H1 (cell line): ENCODE measurements at regions not wholly inside any gene's neighbourhood (a gene's known extent, or its start where the extent isn't known, plus 50 kb on each side); places are given as distances from the start of the nearest gene placed in this dataset.

Experiments used
- CTCF ChIA-PET: fragments of 300-600 bp; sonication (Branson Sonifier 250); formaldehyde crosslinking; loops from one replicate; lab custom pipeline; 2021; ENCODE audit not compliant: partially characterized antibody; lab: Charles Lee
- POLR2A ChIA-PET: fragments of 300-600 bp; sonication (Branson Sonifier 250); formaldehyde crosslinking; loops from one replicate; lab custom pipeline; 2021; ENCODE audit warnings: inconsistent platforms; ENCODE audit not compliant: partially characterized antibody; lab: Charles Lee
- DNase-seq, 2 experiments: peaks; one replicate each; pipeline versions ENCODE4 v3.0.0 to v3.0.0-alpha.2; 2010 to 2022; ENCODE audit warnings: low spot score in 2 of 2, low read depth in 1 of 2, mixed read lengths in 1 of 2
- FAIRE-seq: peaks from 2 replicates; lab custom pipeline; 2011; peaks lifted over from hg19 to GRCh38; lab: Jason Lieb, UNC
- H2AFZ ChIP-seq: 2 replicates; pipeline ENCODE4 v1.8.1; 2012; ENCODE audit warnings: low read length, inconsistent platforms
- H2AK5ac ChIP-seq: 2 replicates; pipeline ENCODE4 v1.6.1; 2013; ENCODE audit warnings: low read depth, low read length
- H2BK120ac ChIP-seq: replicated peaks from 2 replicates; pipeline ENCODE3; 2013; ENCODE audit warnings: low read depth, low read length, inconsistent platforms
- H2BK12ac ChIP-seq: 2 replicates; pipeline ENCODE4 v1.6.1; 2013; ENCODE audit warnings: low read depth, low read length
- H2BK15ac ChIP-seq: 2 replicates; pipeline ENCODE4 v1.6.1; 2013; ENCODE audit warnings: low read length
- H2BK20ac ChIP-seq: 2 replicates; pipeline ENCODE4 v1.6.1; 2013; ENCODE audit warnings: low read length
- H2BK5ac ChIP-seq: 2 replicates; pipeline ENCODE4 v1.6.1; 2013; ENCODE audit warnings: low read depth, low read length
- H3K14ac ChIP-seq: 2 replicates; pipeline ENCODE4 v1.6.1; 2013; ENCODE audit warnings: inconsistent platforms; ENCODE audit not compliant: insufficient read length
- H3K18ac ChIP-seq: 2 replicates; pipeline ENCODE4 v1.6.1; 2013; ENCODE audit warnings: low read length; ENCODE audit errors: extremely low read depth
- H3K23ac ChIP-seq: 2 replicates; pipeline ENCODE4 v1.6.1; 2013; ENCODE audit warnings: inconsistent platforms; ENCODE audit not compliant: insufficient read length
- H3K23me2 ChIP-seq: 2 replicates; pipeline ENCODE4 v1.6.1; 2013; ENCODE audit warnings: low read depth, low read length
- H3K27ac ChIP-seq: 2 replicates; pipeline ENCODE4 v1.6.1; 2011; ENCODE audit warnings: low read depth, low read length, inconsistent platforms
- H3K27me3 ChIP-seq, 4 experiments: replicated peaks in 1 of 4; 1 replicate in 1 of 4; 2 replicates in 3 of 4; pipeline versions ENCODE4 v1.6.1 to v1.8.1; 2011 to 2013; ENCODE audit warnings: low read length in 3 of 4, mild to moderate bottlenecking in 3 of 4, inconsistent platforms in 2 of 4, mixed read lengths in 2 of 4, moderate library complexity in 1 of 4; ENCODE audit not compliant: control insufficient read depth in 3 of 4, insufficient read depth in 3 of 4; ENCODE audit errors: extremely low read depth in 1 of 4
- H3K36me3 ChIP-seq, 4 experiments: 2 replicates each; pipeline versions ENCODE4 v1.6.1 to v1.8.1; 2011 to 2013; ENCODE audit warnings: mild to moderate bottlenecking in 4 of 4, low read length in 3 of 4, moderate library complexity in 2 of 4, control low read depth in 1 of 4, inconsistent platforms in 1 of 4; ENCODE audit not compliant: insufficient read depth in 4 of 4, control insufficient read depth in 2 of 4
- H3K4ac ChIP-seq: replicated peaks from 2 replicates; pipeline ENCODE3; 2013; ENCODE audit warnings: low read length, low read depth, mixed read lengths, inconsistent platforms; ENCODE audit not compliant: insufficient read length
- H3K4me1 ChIP-seq, 4 experiments: replicated peaks in 1 of 4; 1 replicate in 1 of 4; 2 replicates in 3 of 4; pipeline versions ENCODE4 v1.6.1 to v1.8.1; 2011 to 2013; ENCODE audit warnings: low read length in 3 of 4, inconsistent platforms in 2 of 4, mixed read lengths in 1 of 4; ENCODE audit not compliant: insufficient read depth in 4 of 4, control insufficient read depth in 3 of 4
- H3K4me2 ChIP-seq, 2 experiments: 2 replicates each; pipeline versions ENCODE4 v1.6.1 to v1.8.1; 2011 to 2013; ENCODE audit warnings: low read depth in 2 of 2, low read length in 2 of 2, control low read depth in 1 of 2, inconsistent platforms in 1 of 2, mild to moderate bottlenecking in 1 of 2; ENCODE audit not compliant: insufficient read depth in 1 of 2
- H3K4me3 ChIP-seq, 4 experiments: fragments of 200-600, 300-600 bp in 1 of 4; sonication (generic), shearing (Covaris generic), sonication (Bioruptor Twin) in 1 of 4; 2 replicates each; pipeline versions ENCODE4 v1.5.1 to v1.8.1; 2011 to 2016; ENCODE audit warnings: low read length in 4 of 4, low read depth in 3 of 4, control low read depth in 2 of 4, inconsistent platforms in 2 of 4, mild to moderate bottlenecking in 2 of 4, mixed read lengths in 1 of 4, moderate library complexity in 1 of 4; ENCODE audit not compliant: insufficient read depth in 2 of 4; ENCODE audit errors: extremely low read depth in 1 of 4
- H3K56ac ChIP-seq: replicated peaks from 2 replicates; pipeline ENCODE3; 2013; ENCODE audit warnings: low read depth, mild to moderate bottlenecking, mixed read lengths, low read length, inconsistent platforms; ENCODE audit not compliant: insufficient read length
- H3K79me1 ChIP-seq: 2 replicates; pipeline ENCODE4 v1.6.1; 2013; ENCODE audit warnings: low read depth, low read length, control low read depth
- H3K79me2 ChIP-seq, 2 experiments: 2 replicates each; pipeline versions ENCODE4 v1.6.1 to v1.8.1; 2012 to 2013; ENCODE audit warnings: low read length in 2 of 2, mild to moderate bottlenecking in 2 of 2, inconsistent platforms in 1 of 2; ENCODE audit not compliant: insufficient read depth in 2 of 2, control insufficient read depth in 1 of 2
- H3K9ac ChIP-seq, 4 experiments: replicated peaks in 1 of 4; 1 replicate in 1 of 4; 2 replicates in 3 of 4; pipeline versions ENCODE4 v1.6.1 to v1.8.1; 2011 to 2013; ENCODE audit warnings: low read depth in 3 of 4, low read length in 3 of 4, control low read depth in 2 of 4, mild to moderate bottlenecking in 2 of 4, moderate library complexity in 2 of 4, inconsistent platforms in 1 of 4; ENCODE audit errors: extremely low read depth in 1 of 4
- H3K9me3 ChIP-seq, 2 experiments: 2 replicates each; pipeline versions ENCODE4 v1.6.1 to v1.8.1; 2012 to 2013; ENCODE audit warnings: mild to moderate bottlenecking in 2 of 2, moderate library complexity in 2 of 2, control low read depth in 1 of 2, inconsistent platforms in 1 of 2, low read depth in 1 of 2, low read length in 1 of 2, mixed read lengths in 1 of 2; ENCODE audit not compliant: insufficient read depth in 2 of 2
- H4K20me1 ChIP-seq, 2 experiments: replicated peaks in 1 of 2; 2 replicates each; pipeline versions ENCODE3 to v1.8.1; 2011 to 2013; ENCODE audit warnings: inconsistent platforms in 2 of 2, low read length in 2 of 2, mild to moderate bottlenecking in 1 of 2; ENCODE audit not compliant: insufficient read depth in 2 of 2, control insufficient read depth in 1 of 2
- H4K5ac ChIP-seq: 2 replicates; pipeline ENCODE4 v1.6.1; 2013; ENCODE audit warnings: low read length, low read depth, mixed read lengths, inconsistent platforms; ENCODE audit not compliant: insufficient read length
- H4K8ac ChIP-seq: 2 replicates; pipeline ENCODE4 v1.8.0; 2013; ENCODE audit warnings: mild to moderate bottlenecking, moderate library complexity, low read length, inconsistent platforms; ENCODE audit not compliant: insufficient read depth; ENCODE audit errors: extremely low read depth
- H4K91ac ChIP-seq: replicated peaks from 2 replicates; pipeline ENCODE3; 2013; ENCODE audit warnings: low read length, mixed read lengths, inconsistent platforms; ENCODE audit not compliant: insufficient read length
- NRF1 ChIP-seq: IDR thresholded peaks from 2 replicates; pipeline ENCODE4 v1.6.1; 2011; ENCODE audit warnings: mild to moderate bottlenecking, low read depth, low read length, improper control_type of control experiment
- WGBS, 2 experiments: shearing (Covaris generic) in 1 of 2; methylation state at CpG; one replicate each; pipeline versions ENCODE4 v1.1.6 to v1.1.7; 2013 to 2015; ENCODE audit warnings: low lambda C conversion rate in 2 of 2, mixed read lengths in 2 of 2, inconsistent platforms in 1 of 2, low coverage in 1 of 2, missing lambda C conversion rate in 1 of 2; ENCODE audit not compliant: insufficient replicate concordance in 2 of 2, insufficient coverage in 1 of 2, insufficient read length in 1 of 2; ENCODE audit errors: extremely low coverage in 1 of 2, missing lambda C conversion rate in 1 of 2; 5-methylcytosine and 5-hydroxymethylcytosine counted together
- TF ChIP-seq, protein P1 (sequence below): IDR thresholded peaks from 2 replicates; pipeline ENCODE4 v1.6.1; 2011; ENCODE audit warnings: low read length, improper control_type of control experiment

DNA sequence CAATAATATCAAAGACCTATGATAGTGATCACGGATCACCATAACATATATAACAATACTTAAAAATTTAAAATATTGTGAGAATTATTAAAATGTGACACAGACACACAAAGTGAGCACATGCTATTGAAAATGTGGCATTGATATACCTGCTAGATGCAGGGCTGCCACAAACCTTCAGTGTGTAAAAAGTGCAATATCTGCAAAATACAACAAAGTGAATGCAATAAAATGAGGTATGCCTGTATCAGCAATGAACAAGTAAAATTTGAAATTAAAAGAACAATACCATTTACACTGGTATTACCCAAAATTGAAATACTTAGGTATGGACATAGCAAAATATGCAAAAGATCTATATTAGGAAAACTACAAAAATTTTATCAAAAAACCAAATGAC lies 1217.8 kb upstream of the PCDH20 start:
- Histone ChIP-seq H3K4me1 (no peaks in the 10 kb centered on the region), H3K4me2 (no peak overlapping the region), H3K9ac (no peak overlapping the region), H3K79me1 (no peaks in the 10 kb centered on the region), H2AK5ac (no peak overlapping the region), H3K14ac (no peak overlapping the region), H2BK15ac (no peak overlapping the region), H4K91ac (no peak overlapping the region), H3K23ac (no peak overlapping the region), H2BK20ac (no peak overlapping the region), H3K36me3 (no peaks in the 10 kb centered on the region), H3K79me2 (no peaks in the 10 kb centered on the region), H3K4me3 (no peak overlapping the region), H2AFZ (no peak overlapping the region), H2BK120ac (no peak overlapping the region), H4K5ac (no peak overlapping the region), H3K4ac (no peak overlapping the region), H3K56ac (no peak overlapping the region), H3K23me2 (no peaks in the 10 kb centered on the region), H4K20me1 (no peaks in the 10 kb centered on the region), H3K27me3 (no peaks in the 10 kb centered on the region), H4K8ac (no peak overlapping the region), H3K27ac (no peak overlapping the region), H2BK12ac (no peak overlapping the region), H3K9me3 (no peaks in the 10 kb centered on the region), H3K18ac (no peak overlapping the region), H2BK5ac (no peak overlapping the region)
- no peak for DNase-seq
- TF ChIP-seq, protein P1, sequence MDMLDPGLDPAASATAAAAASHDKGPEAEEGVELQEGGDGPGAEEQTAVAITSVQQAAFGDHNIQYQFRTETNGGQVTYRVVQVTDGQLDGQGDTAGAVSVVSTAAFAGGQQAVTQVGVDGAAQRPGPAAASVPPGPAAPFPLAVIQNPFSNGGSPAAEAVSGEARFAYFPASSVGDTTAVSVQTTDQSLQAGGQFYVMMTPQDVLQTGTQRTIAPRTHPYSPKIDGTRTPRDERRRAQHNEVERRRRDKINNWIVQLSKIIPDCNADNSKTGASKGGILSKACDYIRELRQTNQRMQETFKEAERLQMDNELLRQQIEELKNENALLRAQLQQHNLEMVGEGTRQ, result no peak
- TF ChIP-seq NRF1, result no peak
- POLR2A ChIA-PET, result no interaction called here
- 95% methylated on average over 1 of the region's 1 CpG; no CpG with 5 or more reads in 1 of the 2 experiments for WGBS, 2 experiments
- CTCF ChIA-PET, result no interaction called here
- FAIRE-seq, result no peak
